DMS 273 (cell line): ENCODE measurements at regions not wholly inside any gene's neighbourhood (a gene's known extent, or its start where the extent isn't known, plus 50 kb on each side); places are given as distances from the start of the nearest gene placed in this dataset.
"Not testable (repeated sequence)": the region's sequence is repeated elsewhere in the genome, so short reads cannot be mapped to it uniquely, and the experiment has no call there.

Experiments used
- DNase-seq: peaks from one replicate; lab custom pipeline; 2025; ENCODE audit not compliant: unreplicated experiment; lab: John Stamatoyannopoulos, UW

DNA sequence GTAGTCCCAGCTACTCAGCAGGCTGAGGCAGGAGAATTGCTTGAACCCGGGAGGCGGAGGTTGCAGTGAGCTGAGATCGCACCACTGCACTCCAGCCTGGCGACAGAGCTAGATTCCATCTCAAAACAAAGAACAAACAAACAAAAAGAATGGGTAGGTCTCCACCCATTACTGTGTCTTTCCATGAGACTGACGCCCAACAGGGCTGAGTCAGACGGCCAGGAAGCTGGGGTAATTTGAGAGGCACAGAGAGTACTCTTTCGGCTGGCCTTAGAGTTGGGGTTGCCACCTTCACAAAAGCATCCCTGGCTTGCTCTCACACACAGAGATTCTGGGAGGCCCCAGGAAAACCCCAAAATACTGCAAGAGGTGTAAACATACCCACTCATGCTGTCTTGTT is 72.0 kb upstream of the DHRSX start:
- DNase-seq: no peak

DNA sequence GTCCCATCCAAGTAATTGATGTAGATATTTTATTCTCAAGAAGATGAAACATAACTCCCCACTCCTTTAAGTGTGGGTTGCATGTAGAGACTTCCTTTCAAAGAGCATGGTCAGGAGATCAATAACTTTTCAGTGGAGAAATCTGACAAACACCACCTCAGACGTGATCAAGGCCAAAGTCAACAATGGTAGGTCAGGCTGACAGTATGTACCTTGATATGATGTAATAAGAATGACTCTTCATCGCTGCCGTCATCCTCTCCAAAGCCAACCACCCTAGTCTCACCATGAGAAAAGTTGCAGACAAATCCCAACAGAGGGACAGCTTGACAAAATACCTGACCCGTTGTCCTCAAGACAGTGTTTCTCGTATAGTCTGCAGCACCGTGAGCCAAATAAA is 67.3 kb upstream of the DHRSX start:
- DNase-seq: no peak

DNA sequence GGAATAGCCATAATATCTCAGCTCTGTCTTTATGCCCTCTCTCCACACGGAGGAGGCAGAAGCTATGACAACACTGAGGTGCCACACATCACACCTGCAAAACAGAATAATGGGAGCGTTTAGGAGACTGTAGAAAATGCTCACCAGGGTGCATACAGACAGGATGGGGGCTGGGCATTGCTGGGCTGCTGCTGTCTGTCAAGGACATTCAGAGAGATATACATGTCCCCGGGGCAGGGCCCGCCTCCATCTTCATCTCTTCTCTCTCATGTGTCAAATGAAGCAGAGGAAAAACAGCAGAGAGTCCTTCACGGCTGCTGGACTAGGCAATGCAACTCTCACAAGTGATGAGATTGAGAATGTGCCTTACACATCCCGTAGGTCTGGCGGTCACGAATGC is 65.3 kb upstream of the DHRSX start:
- no peak for DNase-seq

DNA sequence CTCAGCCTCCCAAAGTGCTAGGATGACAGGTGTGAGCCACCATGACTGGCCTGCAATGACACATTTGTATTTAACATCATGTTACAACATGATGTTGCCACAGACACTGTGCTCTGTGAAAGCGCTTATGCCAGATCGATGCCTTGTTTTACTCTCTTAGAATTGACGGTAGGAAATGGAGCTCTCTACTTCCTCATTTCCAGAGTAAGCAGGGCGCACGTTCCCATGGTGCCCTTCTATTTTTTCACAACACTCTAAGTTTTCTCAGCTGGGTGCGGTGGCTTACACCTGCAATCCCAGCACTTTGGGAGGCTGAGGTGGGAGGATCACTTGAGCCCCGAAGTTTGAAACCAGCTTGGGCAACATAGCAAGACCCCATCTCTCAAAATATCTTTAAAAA is 60.7 kb upstream of the DHRSX start:
- no peak for DNase-seq

GRCh38 chrX:2559124-2559523 is 58.3 kb upstream of the DHRSX start:
- no peak for DNase-seq

GRCh38 chrX:2554891-2555290 is 54.1 kb upstream of the DHRSX start:
- no peak for DNase-seq

DNA sequence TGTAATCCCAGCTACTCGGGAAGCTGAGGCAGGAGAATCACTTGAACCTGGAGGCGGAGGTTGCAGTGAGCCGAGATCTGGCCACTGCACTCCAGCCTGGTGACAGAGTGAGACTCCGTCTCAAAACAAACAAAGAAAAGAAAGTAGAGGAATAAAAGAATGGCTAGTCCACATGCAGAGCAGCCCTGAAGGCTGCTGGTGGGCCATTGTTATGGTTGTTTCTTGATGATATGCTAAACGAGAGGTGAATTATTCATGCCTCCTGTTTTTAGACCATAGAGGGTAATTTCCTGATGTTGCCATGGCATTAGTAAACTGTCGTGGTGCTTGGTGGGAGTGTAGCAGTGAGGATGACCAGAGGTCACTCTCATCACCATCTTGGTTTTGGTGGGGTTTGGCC is 53.3 kb upstream of the DHRSX start:
- not testable (repeated sequence) for DNase-seq

GRCh38 chrX:2552621-2553201 is 51.9 kb upstream of the DHRSX start:
- no peak for DNase-seq

DNA sequence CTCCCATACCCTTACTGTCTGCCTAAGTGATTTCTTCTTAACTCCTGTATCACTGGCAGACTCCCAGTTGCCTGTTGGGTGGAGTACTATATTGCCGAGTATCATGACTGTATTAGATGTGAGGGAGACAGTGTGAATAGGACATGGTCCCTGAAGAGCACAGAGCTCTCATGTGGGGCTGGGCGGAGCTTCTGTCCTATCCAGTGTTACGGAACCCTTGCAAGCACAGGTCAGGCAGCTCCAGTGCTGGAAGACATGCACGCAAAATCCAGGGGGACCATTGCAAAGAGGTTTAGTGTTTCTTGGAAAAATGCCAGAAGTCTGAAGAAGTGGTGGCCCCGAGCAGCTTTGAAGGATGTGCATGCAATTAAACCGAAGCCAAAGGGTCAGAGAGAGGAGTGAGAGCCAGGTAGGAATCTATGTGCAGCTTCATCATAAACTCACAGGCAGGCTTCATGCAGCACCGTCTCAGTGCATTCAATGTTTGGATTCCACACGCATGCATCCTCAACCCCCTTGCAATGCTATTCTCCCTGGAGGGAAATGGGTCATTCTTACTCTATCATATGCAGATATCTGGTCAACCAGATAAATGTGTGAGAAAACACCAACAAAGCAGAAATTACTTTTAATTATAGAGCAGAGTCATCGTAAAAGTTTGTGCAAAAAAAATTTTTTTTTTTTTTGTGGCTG is 49.7 kb upstream of the DHRSX start:
- no peak for DNase-seq
